ENCODE measurements at regions not wholly inside any gene's neighbourhood (a gene's known extent, or its start where the extent isn't known, plus 50 kb on each side); places are given as distances from the start of the nearest gene placed in this dataset.
"Not testable (repeated sequence)": the region's sequence is repeated elsewhere in the genome, so short reads cannot be mapped to it uniquely, and the experiment has no call there.

- DNase-seq: not testable (repeated sequence)
Observed at GRCh38 chr2:131828633-131829455, 301.2 kb downstream of the CCDC74A start.

DNA sequence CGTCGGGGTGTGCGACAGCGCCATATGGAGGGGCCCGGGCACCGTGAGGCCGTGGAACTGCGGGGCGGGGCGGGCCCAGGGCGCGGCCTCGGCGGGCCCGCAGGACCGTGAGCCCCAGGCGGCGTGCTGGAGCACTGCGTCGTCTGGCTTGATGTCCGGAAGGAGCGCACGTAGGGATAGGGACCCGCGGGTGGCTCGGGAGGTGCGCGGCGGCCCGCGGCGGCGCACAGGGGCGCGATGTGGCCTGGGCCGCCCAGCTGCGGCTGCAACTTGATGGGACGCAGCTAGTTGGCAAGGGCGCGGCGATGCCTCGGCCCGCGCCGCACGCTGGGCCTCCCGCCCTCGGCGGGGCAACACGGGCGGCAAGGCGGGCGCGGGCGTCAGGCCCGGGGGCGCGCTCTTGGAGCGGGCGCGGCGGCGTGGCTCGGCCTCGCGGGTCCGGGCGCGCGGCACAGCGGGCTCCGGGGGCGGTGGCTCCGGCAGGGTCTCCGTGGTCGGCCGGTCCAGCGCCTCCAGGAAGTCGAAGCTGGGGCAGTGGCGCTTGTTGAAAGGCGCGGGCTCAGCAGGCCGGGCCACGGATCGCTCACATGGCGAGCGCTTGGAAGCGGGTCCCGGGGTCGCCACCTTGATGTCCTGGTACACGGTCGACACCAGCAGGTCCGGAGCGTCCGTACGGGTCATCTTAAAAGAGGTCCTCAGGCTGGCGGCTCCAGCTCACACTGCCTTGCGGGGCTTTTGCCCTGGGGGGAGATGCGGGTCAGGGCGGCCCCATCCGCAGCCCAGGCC lies 302.0 kb downstream of the CCDC74A start:
- not testable (repeated sequence) for DNase-seq

GRCh38 chr2:131830242-131830945 lies 302.7 kb downstream of the CCDC74A start:
- DNase-seq: not testable (repeated sequence)

DNA sequence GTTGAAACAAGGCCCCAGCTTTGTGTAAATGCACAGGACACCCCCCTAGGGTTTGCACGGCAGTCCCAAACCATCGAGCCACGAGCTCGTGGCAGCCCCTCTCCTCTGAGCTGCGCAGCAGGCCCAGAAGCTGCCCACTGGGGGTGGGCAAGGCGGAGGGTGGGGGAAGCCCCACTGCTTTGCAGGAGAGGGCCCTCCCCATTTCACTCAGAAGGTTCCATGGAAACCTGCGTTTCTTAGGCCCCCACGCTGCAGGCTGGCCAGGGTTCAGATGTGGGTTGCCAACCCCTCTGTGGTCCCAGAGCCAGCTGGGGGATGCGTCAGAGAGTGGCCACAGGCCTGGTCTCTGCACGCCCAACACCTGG lies 303.2 kb downstream of the CCDC74A start:
- not testable (repeated sequence) for DNase-seq

- DNase-seq: not testable (repeated sequence)
Observed at GRCh38 chr2:131831450-131832208, 303.9 kb downstream of the CCDC74A start.

GRCh38 chr2:131832209-131832780 lies 304.6 kb downstream of the CCDC74A start:
- DNase-seq: not testable (repeated sequence)

- DNase-seq: not testable (repeated sequence)
Observed at GRCh38 chr2:131832917-131833316, 305.2 kb downstream of the CCDC74A start.

DNA sequence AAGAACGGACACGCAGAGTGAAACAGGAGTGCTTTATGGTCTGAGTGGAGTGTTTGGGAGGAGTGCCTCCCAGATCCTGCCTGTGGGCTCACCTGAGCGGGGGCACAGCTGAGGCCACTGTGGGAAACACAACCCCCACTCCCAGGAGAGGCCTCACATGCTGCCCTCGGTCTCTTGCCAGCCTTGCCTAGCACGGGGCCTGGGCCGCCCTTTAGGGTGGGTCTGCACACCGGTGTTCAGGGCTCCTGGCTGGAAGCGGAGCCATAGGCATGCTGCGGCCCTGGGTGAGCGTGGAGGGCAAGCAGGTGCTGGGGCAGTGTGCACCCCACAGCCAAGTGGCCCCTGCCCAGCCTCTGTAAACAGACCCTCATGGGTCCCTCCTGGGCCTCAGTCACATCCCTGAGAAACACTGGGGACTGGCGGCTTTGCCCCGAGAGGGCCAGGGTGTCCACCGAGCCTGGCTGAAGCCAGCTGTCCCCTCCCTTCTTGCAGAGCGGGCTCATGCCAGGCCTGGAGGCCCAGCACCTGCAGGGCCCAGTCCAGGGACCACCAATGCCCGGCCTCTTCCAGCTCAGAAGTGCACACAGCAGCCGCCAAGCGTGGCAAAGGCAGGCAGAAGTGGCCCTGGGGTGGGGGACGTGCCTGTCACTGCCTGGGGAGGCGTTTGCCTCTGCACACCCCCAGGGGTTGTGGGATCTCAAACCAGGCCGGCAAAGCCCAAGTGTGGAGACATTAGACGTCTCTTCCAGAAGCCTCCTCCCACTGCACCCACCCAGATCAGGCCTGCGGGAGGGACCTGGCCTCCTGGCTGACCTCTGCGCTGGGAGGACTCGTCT lies 305.9 kb downstream of the CCDC74A start:
- not testable (repeated sequence) for DNase-seq

DNA sequence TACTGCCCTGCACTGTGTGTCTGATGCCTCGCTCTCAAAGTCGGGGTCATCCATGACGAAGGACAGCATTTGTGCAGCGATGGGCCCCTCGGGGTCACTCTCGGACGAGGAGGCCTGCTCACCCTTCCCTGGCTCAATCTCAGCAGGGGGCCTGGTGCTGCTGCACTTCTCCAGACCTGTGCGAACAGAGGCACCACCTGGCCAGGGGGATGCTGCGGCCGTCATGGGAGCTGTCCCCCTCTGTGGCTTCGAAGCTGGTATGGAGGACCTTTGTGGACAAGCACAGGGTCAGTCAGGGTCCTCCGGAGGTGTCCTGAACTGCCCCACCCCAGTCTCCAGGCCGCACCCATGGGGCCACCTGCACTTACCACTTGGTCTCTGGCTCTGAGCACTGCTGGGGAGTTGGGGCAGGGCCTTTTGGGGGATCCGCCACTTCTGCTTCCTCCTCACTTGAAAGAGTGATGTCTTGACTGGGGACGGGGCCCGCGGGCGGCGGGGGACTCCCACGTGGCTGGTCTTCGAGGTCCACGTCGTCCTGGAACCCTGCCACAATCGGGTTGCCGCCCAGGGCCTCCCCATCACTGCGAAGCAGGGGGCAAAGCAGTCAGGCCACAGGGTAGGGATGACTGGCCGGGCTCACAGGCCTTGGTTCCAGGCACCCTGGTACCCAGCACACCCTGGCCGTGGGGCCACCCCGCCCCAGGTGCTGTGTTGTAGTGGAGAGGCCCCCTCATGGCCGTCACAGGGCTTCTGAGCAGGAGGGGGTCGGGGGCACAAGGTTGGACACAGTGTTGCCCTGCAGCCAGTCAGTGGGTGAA lies 306.7 kb downstream of the CCDC74A start:
- DNase-seq: not testable (repeated sequence)

- DNase-seq: not testable (repeated sequence)
Observed at GRCh38 chr2:131835022-131835421, 307.3 kb downstream of the CCDC74A start.

GRCh38 chr2:131835621-131836091 lies 308.0 kb downstream of the CCDC74A start:
- DNase-seq: no peak

DNA sequence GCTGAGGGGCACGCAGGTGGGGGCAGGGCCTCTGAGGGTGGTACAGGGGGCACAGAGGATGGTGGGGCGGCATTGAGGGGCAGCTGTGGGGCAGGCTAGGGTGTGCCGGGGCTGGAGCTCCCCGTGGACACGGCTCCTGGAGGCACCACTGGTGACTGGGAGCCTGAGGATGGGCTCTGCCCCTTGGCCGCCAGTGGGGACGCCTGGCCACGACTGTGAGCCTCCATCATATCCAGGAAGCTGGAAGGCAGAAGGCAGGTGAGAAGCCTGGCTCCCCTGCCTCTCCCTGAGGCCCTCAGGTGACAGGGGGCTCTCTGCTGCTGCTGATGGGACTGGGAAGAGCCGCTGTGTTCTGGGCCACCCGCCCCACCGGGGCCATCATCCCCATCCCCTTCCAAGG lies 308.4 kb downstream of the CCDC74A start:
- DNase-seq: not testable (repeated sequence)

DNA sequence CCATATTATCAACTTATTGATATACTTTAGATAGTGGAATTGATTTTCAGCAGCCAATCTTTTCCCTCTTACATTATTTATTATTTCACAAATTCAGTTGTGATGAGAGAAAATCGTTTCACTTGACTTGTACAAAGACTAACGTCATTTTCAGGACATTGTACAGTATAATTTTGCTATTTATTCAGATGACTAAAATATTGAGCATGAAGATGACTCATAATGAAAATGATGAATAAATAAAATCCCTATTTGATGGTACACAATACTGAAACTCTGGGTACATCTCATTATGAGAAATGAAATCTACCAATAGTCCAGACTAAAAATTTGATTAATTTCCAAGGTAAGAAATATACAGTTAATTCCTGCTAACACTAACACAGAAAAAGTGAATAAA lies 316.4 kb downstream of the CCDC74A start:
- not testable (repeated sequence) for DNase-seq

- not testable (repeated sequence) for DNase-seq
Observed at GRCh38 chr2:131856202-131856601, 305.6 kb downstream of the ANKRD30BL start.

DNA sequence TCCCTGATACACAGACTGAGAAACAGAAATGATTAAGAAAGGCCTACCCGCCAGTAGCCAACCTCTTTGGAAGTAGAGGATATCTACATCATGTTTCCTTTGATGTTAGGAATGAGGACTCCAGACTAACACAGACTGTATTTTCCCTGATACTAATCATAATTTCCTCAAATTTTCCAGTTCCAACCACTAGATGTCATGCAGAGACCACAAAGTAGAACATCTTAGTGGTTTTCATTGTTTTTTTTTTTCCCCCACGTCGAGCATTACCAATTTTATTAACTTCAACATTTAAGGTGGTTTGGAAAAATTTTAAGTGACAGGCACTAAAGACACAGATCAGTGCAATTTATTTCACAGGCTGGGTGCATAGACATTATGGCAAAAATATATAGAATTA lies 303.6 kb downstream of the ANKRD30BL start:
- not testable (repeated sequence) for DNase-seq

Data from NCI-H2029 (cell line).